Endothelial cell of umbilical vein (primary cell): ENCODE measurements at regions not wholly inside any gene's neighbourhood (a gene's known extent, or its start where the extent isn't known, plus 50 kb on each side); places are given as distances from the start of the nearest gene placed in this dataset.

Source experiments
- CTCF ChIP-seq, 2 donors: IDR thresholded peaks; 1 replicate in 1 of 2; 2 replicates in 1 of 2; pipeline ENCODE4 v1.5.1; 2011; ENCODE audit warnings: low read length in 2 of 2, mild to moderate bottlenecking in 2 of 2, moderate library complexity in 2 of 2, control low read depth in 1 of 2, inconsistent platforms in 1 of 2, low read depth in 1 of 2; ENCODE audit not compliant: insufficient read depth in 1 of 2; ENCODE audit errors: extremely low read depth in 1 of 2
- EZH2 ChIP-seq: IDR thresholded peaks from 2 replicates; pipeline ENCODE4 v1.6.1; 2012; ENCODE audit warnings: borderline replicate concordance, low read depth, mild to moderate bottlenecking, moderate library complexity, low read length, inconsistent platforms; ENCODE audit not compliant: severe bottlenecking
- MAX ChIP-seq: IDR thresholded peaks from 2 replicates; pipeline ENCODE4 v1.6.1; 2011; ENCODE audit not compliant: insufficient read depth, insufficient read length

- TF ChIP-seq EZH2 (no peak), CTCF (IDR thresholded peaks at IDR 0.05; ENCODE audit: extremely low read depth in 1 of 2, insufficient read depth in 1 of 2, low read depth in 1 of 2, low read length in 2 of 2) (no peak), MAX (no peak)
Observed at GRCh38 chr12:83476695-83477690, 790.3 kb downstream of the TMTC2 start.
